WI38 (cell line): ENCODE measurements at regions not wholly inside any gene's neighbourhood (a gene's known extent, or its start where the extent isn't known, plus 50 kb on each side); places are given as distances from the start of the nearest gene placed in this dataset.

Experiments used
- H3K4me3 ChIP-seq: 2 replicates; pipeline ENCODE4 v1.5.1; 2011; ENCODE audit warnings: low read depth, mild to moderate bottlenecking, control low read depth, low read length
- CTCF ChIP-seq: IDR thresholded peaks from 2 replicates; pipeline ENCODE4 v1.5.1; 2012; ENCODE audit warnings: low read depth, mild to moderate bottlenecking, control low read depth, low read length

- TF ChIP-seq CTCF = no peak
- H3K4me3 ChIP-seq = no peak overlapping the region
Measured at GRCh38 chr12:107462428-107463332, 222.9 kb upstream of the PWP1 start.

GRCh38 chr12:107464644-107465043, 221.0 kb upstream of the PWP1 start:
- TF ChIP-seq CTCF = no peak
- no peak overlapping the region for H3K4me3 ChIP-seq

- no peak for TF ChIP-seq CTCF
- H3K4me3 ChIP-seq = no peak overlapping the region
Measured at GRCh38 chr12:107465625-107466024, 220.0 kb upstream of the PWP1 start.

GRCh38 chr12:107467716-107468115, 217.9 kb upstream of the PWP1 start:
- TF ChIP-seq CTCF = no peak
- no peak overlapping the region for H3K4me3 ChIP-seq

GRCh38 chr12:107468182-107468581, 217.4 kb upstream of the PWP1 start:
- H3K4me3 ChIP-seq = no peak overlapping the region
- no peak for TF ChIP-seq CTCF

GRCh38 chr12:107469011-107469410, 216.6 kb upstream of the PWP1 start:
- no peak for TF ChIP-seq CTCF
- no peak overlapping the region for H3K4me3 ChIP-seq

GRCh38 chr12:107470645-107471044, 215.0 kb upstream of the PWP1 start:
- H3K4me3 ChIP-seq = no peak overlapping the region
- TF ChIP-seq CTCF = no peak
